ENCODE measurements at regions not wholly inside any gene's neighbourhood (a gene's known extent, or its start where the extent isn't known, plus 50 kb on each side); places are given as distances from the start of the nearest gene placed in this dataset.
A peak's percentile ranks its signal among the peaks of the same experiment; 100 is the strongest.

DNA sequence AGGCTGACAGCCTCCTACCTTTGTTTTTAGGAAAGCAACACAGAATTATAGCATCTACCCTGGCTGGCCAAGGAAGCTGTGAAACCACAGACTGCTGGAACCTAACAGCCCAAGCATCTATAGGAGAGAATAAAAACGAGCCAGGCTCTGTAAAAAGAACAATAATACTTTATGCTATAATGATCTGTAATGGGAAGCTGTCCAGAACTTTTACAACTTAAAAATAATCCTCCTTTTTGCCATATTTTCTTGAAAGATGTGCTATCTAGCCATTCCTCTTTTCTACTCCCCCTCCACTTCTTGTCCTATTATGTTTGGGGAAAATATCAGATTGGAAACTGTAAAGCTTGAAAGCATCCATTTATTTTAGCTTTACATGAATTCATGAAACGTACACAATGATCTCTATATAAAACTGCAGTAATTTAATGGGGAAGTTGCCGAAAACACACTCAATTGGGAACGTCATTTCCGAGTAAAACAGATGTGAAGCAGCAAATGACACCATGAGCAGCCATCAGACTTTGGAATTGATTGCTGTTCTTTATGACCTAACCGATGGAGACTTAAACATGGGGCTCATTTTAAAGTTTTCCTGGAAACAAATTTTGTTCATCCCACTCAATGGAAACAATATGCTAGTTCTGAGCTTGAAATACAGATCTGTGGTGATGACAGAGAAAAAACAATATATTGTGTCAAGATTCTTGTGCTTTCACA lies 450.3 kb upstream of the CLINT1 start:
- DNase-seq (ENCODE audit: low spot score) (no peak), ATAC-seq (no peak)

- ATAC-seq = no peak
- no peak for DNase-seq (ENCODE audit: low spot score)
These were observed 449.6 kb upstream of the CLINT1 start for GRCh38 chr5:158308429-158309025.

GRCh38 chr5:158305861-158306260 lies 446.9 kb upstream of the CLINT1 start:
- DNase-seq (ENCODE audit: low spot score) = no peak
- no peak for ATAC-seq

GRCh38 chr5:158304607-158305006 lies 445.7 kb upstream of the CLINT1 start:
- DNase-seq (ENCODE audit: low spot score) (no peak), ATAC-seq (no peak)

- no peak for ATAC-seq
- no peak for DNase-seq (ENCODE audit: low spot score)
These were observed 444.9 kb upstream of the CLINT1 start for GRCh38 chr5:158303883-158304282.

DNA sequence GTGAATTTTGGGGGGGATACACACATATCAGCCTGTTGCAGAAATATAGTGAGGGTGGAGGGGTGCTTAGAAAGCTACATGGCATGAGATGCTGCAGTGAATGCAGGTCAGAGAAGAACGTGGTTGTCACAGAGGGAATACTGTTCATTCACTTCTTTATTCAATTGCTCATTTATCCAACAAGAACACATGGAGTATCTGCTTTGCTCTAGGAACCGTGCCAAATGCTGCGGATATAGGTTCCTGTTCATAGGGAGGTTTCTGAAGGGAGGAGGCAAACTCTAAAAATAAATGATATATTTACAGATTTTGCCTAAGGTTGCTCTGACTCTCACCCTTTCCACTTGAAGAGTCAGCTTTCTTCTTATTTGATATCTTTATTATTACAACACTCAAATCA lies 444.3 kb upstream of the CLINT1 start:
- DNase-seq (ENCODE audit: low spot score) (no peak), ATAC-seq (no peak)

- ATAC-seq = no peak
- no peak for DNase-seq (ENCODE audit: low spot score)
These were observed 443.1 kb upstream of the CLINT1 start for GRCh38 chr5:158302029-158302428.

DNA sequence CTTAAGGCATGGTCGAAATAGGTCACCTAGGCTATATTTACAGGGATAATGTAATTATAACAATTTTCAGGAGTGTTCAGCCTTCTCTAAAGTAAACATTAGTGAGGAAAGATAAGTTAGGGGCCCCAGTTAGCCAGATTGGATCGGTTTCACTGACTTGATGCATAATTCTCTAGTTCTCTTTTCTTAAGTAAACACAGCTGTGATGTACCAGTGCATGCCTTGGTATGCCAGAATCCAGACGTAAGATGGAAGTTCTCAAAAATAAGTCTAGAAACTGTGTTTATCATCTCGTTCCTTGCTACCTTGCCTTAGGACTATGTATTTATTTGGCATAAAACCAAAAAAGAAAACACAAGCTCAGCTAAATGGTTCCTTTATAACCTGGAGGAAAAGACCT lies 442.2 kb upstream of the CLINT1 start:
- DNase-seq (ENCODE audit: low spot score) (no peak), ATAC-seq (no peak)

DNA sequence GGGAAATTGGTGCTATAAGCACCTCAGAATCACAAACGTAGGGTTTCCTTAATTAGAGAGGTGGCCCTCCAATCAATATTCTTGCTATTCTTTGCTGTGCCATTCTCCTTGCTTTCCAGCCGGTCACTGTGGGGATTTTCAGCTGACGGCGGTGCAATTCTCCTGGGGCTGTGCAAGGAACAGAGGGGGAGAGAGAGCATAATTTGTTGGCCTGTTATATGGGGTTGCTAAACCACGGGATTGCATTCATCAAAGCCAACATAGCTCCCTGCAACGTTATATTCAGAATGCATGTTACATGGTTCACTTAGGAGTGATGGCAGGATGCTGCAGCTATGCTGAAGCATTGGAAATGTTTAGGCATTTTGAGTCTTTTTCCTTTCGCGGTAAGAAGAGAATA lies 441.3 kb upstream of the CLINT1 start:
- no peak for DNase-seq (ENCODE audit: low spot score)
- no peak for ATAC-seq

GRCh38 chr5:158297002-158297527 lies 438.1 kb upstream of the CLINT1 start:
- no peak for DNase-seq (ENCODE audit: low spot score)
- no peak for ATAC-seq

GRCh38 chr5:158294701-158295100 lies 435.8 kb upstream of the CLINT1 start:
- no peak for DNase-seq (ENCODE audit: low spot score)

GRCh38 chr5:158292981-158293380 lies 434.0 kb upstream of the CLINT1 start:
- ATAC-seq (no peak), DNase-seq (ENCODE audit: low spot score) (no peak)

More at GRCh38 chr5:158294701-158295100, 435.8 kb upstream of the CLINT1 start:
- ATAC-seq = no peak

DNA sequence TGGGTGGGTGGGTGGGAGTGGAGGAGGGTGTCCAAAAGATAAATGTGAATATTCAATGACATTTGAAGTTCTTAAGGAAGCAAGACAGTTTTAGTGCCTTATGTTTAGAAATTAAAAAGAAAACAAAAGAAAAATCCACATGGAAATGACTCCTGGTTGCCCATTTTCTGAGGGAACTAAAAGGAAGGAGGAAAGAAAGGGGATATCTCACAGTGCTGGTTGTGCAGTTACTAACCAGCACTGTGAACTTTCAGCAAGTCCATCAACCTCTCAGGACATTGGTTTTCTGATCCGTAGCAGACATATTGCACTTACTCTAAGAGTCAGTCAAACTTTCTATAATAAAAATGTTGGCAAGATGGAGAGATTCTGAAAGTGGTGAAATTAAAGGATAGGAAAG lies 431.0 kb upstream of the CLINT1 start:
- no peak for ATAC-seq
- DNase-seq (ENCODE audit: low spot score) = no peak

- no peak for ATAC-seq
These were observed 429.3 kb upstream of the CLINT1 start for GRCh38 chr5:158288272-158288657.

DNA sequence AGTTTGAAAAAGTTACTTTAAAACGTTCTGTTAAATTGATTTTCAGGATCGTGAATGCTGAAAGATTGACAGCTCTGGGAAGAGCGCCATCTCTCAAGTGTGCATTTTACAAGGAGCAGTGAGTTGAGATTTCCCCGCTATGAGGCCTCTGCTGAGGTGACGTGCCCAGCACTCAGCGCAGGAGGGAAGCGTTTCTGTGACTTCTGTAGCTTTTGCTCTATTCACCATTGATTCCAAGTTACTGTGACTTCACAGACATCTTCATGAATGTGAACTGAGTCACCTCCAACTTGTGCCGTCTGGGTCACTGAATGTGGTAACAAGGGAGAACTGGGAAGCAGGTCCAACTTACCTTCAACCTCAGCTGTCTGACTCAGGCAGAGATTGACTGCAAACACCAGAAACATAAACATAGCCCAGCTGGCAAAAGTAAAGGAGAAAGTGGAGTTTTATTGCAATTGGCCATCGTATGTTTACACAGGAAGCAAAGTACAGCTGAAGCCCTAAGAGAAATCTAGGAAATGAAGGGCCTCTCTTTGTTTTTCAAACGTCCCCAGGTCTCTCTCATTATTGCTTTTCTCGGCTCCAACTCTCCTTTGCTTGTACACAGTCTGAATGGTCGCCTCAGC lies 428.8 kb upstream of the CLINT1 start:
- ATAC-seq (peak; percentile 95), DNase-seq (ENCODE audit: low spot score) (peak; percentile 56)

More at GRCh38 chr5:158288272-158288657, 429.3 kb upstream of the CLINT1 start:
- DNase-seq (ENCODE audit: low spot score) = no peak

- DNase-seq (ENCODE audit: low spot score) (no peak), ATAC-seq (no peak)
These were observed 427.9 kb upstream of the CLINT1 start for GRCh38 chr5:158286827-158287226.

GRCh38 chr5:158285698-158286097 lies 426.8 kb upstream of the CLINT1 start:
- no peak for DNase-seq (ENCODE audit: low spot score)
- no peak for ATAC-seq

- DNase-seq (ENCODE audit: low spot score) (no peak), ATAC-seq (no peak)
These were observed 425.3 kb upstream of the CLINT1 start for GRCh38 chr5:158284242-158284641.

DNA sequence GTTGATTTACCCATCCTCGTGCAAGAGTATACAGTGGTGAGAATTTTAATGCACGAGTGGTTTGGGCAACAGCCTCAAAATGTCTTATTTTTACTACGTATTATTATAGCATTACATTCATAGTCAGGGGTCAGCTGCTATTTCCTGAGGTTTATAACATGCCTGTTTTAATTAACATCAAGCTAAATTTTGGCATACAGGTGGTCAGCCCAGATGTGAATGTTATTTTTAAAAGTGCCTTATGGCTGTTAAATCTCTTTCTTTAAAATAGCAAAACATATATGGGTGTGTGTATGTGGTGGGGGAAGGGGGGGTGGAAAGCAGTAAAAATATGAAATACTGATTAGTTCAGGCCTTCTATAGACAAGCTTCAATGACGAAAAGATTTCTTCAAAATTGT lies 424.5 kb upstream of the CLINT1 start:
- DNase-seq (ENCODE audit: low spot score) = no peak
- no peak for ATAC-seq

GRCh38 chr5:158278216-158278925 lies 419.4 kb upstream of the CLINT1 start:
- ATAC-seq = no peak
- DNase-seq (ENCODE audit: low spot score) = no peak

- no peak for ATAC-seq
- DNase-seq (ENCODE audit: low spot score) = no peak
These were observed 418.3 kb upstream of the CLINT1 start for GRCh38 chr5:158277276-158277675.

All from left lobe of liver (tissue), 2 donors.